Endodermal cell (in vitro differentiated cells): ENCODE measurements at regions not wholly inside any gene's neighbourhood (a gene's known extent, or its start where the extent isn't known, plus 50 kb on each side); places are given as distances from the start of the nearest gene placed in this dataset.
A peak's percentile ranks its signal among the peaks of the same experiment; 100 is the strongest.

Source experiments
- DNase-seq: peaks from one replicate; pipeline ENCODE4 v3.0.0-alpha.2; 2017
- H3K27ac ChIP-seq: 2 replicates; pipeline ENCODE4 v1.5.1; 2013; ENCODE audit warnings: mild to moderate bottlenecking, low read depth, low read length, moderate library complexity
- H3K27me3 ChIP-seq: 2 replicates; pipeline ENCODE4 v1.6.1; 2013; ENCODE audit warnings: mild to moderate bottlenecking, low read length, moderate library complexity; ENCODE audit not compliant: insufficient read depth, control insufficient read depth, poor library complexity, severe bottlenecking
- H3K36me3 ChIP-seq: 2 replicates; pipeline ENCODE4 v1.7.0; 2013; ENCODE audit warnings: mild to moderate bottlenecking, low read length, moderate library complexity; ENCODE audit not compliant: control insufficient read depth, insufficient read depth
- H3K4me1 ChIP-seq: one replicate; pipeline ENCODE4 v1.7.0; 2013; ENCODE audit warnings: low read length; ENCODE audit not compliant: control insufficient read depth, insufficient read depth
- H3K4me3 ChIP-seq: 2 replicates; pipeline ENCODE4 v1.5.1; 2013; ENCODE audit warnings: mild to moderate bottlenecking, low read length, moderate library complexity
- H3K9ac ChIP-seq: 2 replicates; pipeline ENCODE4 v1.6.1; 2013; ENCODE audit warnings: mild to moderate bottlenecking, low read length, moderate library complexity; ENCODE audit not compliant: poor library complexity, severe bottlenecking; ENCODE audit errors: extremely low read depth
- H3K9me3 ChIP-seq: 2 replicates; pipeline ENCODE4 v1.6.1; 2013; ENCODE audit warnings: mild to moderate bottlenecking, low read length, moderate library complexity; ENCODE audit not compliant: control insufficient read depth
- H3K27ac Mint-ChIP-seq: 2 replicates; pipeline ENCODE4 v1.8.0; 2020; ENCODE audit warnings: mixed read lengths
- H3K27me3 Mint-ChIP-seq: 2 replicates; pipeline ENCODE4 v1.8.0; 2021; ENCODE audit warnings: mild to moderate bottlenecking, mixed read lengths; ENCODE audit not compliant: insufficient read depth
- H3K36me3 Mint-ChIP-seq: 2 replicates; pipeline ENCODE4 v1.8.0; 2020; ENCODE audit warnings: low read depth, mixed read lengths
- H3K4me1 Mint-ChIP-seq: 2 replicates; pipeline ENCODE4 v1.8.0; 2020; ENCODE audit warnings: mixed read lengths
- H3K4me3 Mint-ChIP-seq: 2 replicates; pipeline ENCODE4 v1.8.0; 2020; ENCODE audit warnings: mild to moderate bottlenecking, moderate library complexity, mixed read lengths
- H3K9me3 Mint-ChIP-seq: 2 replicates; pipeline ENCODE4 v1.8.0; 2020; ENCODE audit warnings: mild to moderate bottlenecking, mixed read lengths
- WGBS, 2 experiments: methylation state at CpG; one replicate each; pipeline versions ENCODE4 v1.1.5 to v1.1.7; 2013; ENCODE audit warnings: missing lambda C conversion rate in 2 of 2, mixed read lengths in 1 of 2; ENCODE audit not compliant: insufficient coverage in 1 of 2, insufficient read length in 1 of 2; 5-methylcytosine and 5-hydroxymethylcytosine counted together
- TF ChIP-seq, protein P1 (sequence below): fragments of 200-600 bp; sonication (generic); conservative IDR thresholded peaks from 2 replicates; pipeline ENCODE4 v1.5.0; 2021; ENCODE audit warnings: antibody characterized with exemption, mild to moderate bottlenecking

DNA sequence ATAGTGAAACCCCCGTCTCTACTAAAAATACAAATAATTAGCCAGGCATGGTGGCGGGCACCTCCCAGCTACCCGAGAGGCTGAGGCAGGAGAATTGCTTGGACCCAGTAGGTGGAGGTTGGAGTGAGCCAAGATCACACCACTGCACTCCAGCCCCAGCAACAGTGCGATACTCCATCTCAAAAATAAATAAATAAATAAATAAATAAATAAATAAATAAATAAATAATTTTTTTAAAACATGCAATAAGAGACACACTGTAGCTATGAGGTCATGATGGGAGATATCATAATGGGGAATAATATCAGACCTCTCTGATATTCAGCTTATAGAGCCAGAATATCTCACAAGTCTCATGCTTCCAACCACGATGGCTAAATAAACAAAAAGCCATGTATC, 82.3 kb downstream of the CD24 start:
- Mint-ChIP-seq H3K36me3 (no peaks in the 10 kb centered on the region), H3K4me3 (no peak overlapping the region), H3K27ac (no peak overlapping the region), H3K27me3 (no peaks in the 10 kb centered on the region), H3K9me3 (no peaks in the 10 kb centered on the region), H3K4me1 (peaks cover 21% of the 10 kb centered on the region)
- Histone ChIP-seq H3K36me3 (no peaks in the 10 kb centered on the region), H3K9ac (no peak overlapping the region), H3K4me3 (no peak overlapping the region), H3K9me3 (no peaks in the 10 kb centered on the region), H3K27ac (no peak overlapping the region), H3K4me1 (no peaks in the 10 kb centered on the region), H3K27me3 (no peaks in the 10 kb centered on the region)
- DNase-seq = no peak
- WGBS, 2 experiments = 95% methylated on average over 4 of the region's 5 CpGs; no CpG with 5 or more reads in 1 of the 2 experiments
- TF ChIP-seq, protein P1, sequence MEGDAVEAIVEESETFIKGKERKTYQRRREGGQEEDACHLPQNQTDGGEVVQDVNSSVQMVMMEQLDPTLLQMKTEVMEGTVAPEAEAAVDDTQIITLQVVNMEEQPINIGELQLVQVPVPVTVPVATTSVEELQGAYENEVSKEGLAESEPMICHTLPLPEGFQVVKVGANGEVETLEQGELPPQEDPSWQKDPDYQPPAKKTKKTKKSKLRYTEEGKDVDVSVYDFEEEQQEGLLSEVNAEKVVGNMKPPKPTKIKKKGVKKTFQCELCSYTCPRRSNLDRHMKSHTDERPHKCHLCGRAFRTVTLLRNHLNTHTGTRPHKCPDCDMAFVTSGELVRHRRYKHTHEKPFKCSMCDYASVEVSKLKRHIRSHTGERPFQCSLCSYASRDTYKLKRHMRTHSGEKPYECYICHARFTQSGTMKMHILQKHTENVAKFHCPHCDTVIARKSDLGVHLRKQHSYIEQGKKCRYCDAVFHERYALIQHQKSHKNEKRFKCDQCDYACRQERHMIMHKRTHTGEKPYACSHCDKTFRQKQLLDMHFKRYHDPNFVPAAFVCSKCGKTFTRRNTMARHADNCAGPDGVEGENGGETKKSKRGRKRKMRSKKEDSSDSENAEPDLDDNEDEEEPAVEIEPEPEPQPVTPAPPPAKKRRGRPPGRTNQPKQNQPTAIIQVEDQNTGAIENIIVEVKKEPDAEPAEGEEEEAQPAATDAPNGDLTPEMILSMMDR = no peak

DNA sequence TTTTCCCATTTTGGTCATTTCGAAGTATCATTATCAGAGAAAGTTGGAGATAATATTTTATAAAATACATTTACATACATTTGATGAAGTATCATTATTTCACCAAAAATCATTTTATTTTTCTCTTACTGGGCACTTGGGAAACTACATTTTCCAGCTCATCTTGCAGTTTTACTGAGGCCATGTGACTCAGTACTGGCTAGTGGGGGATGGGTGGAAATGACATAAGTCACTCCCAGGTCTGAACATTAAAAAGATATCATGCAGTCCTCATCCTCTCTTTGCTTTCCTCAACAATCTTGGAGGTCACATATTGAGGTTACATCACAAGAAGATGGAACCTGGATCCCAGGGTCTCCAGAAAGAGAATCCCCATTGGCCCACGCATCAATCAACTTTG, 84.1 kb downstream of the CD24 start:
- DNase-seq = no peak
- H3K4me3 Mint-ChIP-seq = no peak overlapping the region
- H3K4me1 Mint-ChIP-seq = peaks cover 37% of the 10 kb centered on the region
- no peaks in the 10 kb centered on the region for H3K27me3 Mint-ChIP-seq
- Histone ChIP-seq H3K27me3 (no peaks in the 10 kb centered on the region), H3K27ac (no peak overlapping the region), H3K4me1 (peaks cover 13% of the 10 kb centered on the region), H3K9ac (no peak overlapping the region), H3K36me3 (no peaks in the 10 kb centered on the region), H3K9me3 (no peaks in the 10 kb centered on the region), H3K4me3 (peak overlapping the region; percentile 35)
- WGBS, 2 experiments = 100% methylated on average over 1 of the region's 2 CpGs; no CpG with 5 or more reads in 1 of the 2 experiments
- H3K27ac Mint-ChIP-seq = no peak overlapping the region
- H3K9me3 Mint-ChIP-seq = no peaks in the 10 kb centered on the region
- TF ChIP-seq, protein P1 = no peak
- H3K36me3 Mint-ChIP-seq = no peaks in the 10 kb centered on the region

DNA sequence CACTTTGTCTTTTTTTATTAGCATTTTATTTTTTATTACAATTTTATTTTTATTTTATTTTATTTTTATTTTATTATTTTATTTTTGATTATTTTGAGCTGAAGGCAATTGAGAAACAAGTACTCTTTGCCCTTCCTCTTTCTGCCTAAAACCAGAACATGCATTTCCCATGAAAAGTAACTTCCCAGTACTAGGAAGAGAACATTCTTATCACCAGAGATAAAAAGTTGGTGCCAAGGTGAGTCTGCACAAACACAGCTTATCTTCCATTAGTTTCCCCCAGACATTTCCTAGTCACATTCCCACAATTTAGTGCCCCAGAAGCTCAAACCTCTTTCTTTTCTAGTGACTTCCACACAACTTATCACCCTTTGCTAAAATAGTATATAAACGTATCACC, 84.8 kb downstream of the CD24 start:
- WGBS, 2 experiments = 92% methylated on average over 1 of the region's 1 CpG; no CpG with 5 or more reads in 1 of the 2 experiments
- H3K4me3 ChIP-seq = peak overlapping the region; percentile 35

More for the DNA sequence above, 84.8 kb downstream of the CD24 start:
- H3K4me1 Mint-ChIP-seq = peaks cover 39% of the 10 kb centered on the region
- Histone ChIP-seq H3K9me3 (no peaks in the 10 kb centered on the region), H3K36me3 (no peaks in the 10 kb centered on the region), H3K27ac (no peak overlapping the region), H3K27me3 (no peaks in the 10 kb centered on the region), H3K9ac (no peak overlapping the region), H3K4me1 (peaks cover 13% of the 10 kb centered on the region)
- TF ChIP-seq, protein P1 = no peak
- no peaks in the 10 kb centered on the region for H3K9me3 Mint-ChIP-seq
- H3K36me3 Mint-ChIP-seq = no peaks in the 10 kb centered on the region
- H3K4me3 Mint-ChIP-seq = no peak overlapping the region
- DNase-seq = no peak
- no peaks in the 10 kb centered on the region for H3K27me3 Mint-ChIP-seq
- no peak overlapping the region for H3K27ac Mint-ChIP-seq
